SU-DHL-6 (cell line): ENCODE measurements at regions not wholly inside any gene's neighbourhood (a gene's known extent, or its start where the extent isn't known, plus 50 kb on each side); places are given as distances from the start of the nearest gene placed in this dataset.

Experiments
- H2AFZ ChIP-seq: fragments of 200-600 bp; sonication (generic); 2 replicates; pipeline ENCODE4 v1.6.1; 2014; ENCODE audit warnings: low read depth, mild to moderate bottlenecking, moderate library complexity, mixed read lengths, antibody characterized with exemption, low read length; ENCODE audit not compliant: severe bottlenecking
- H3F3A ChIP-seq: fragments of 200-600 bp; shearing (Covaris generic); 2 replicates; pipeline ENCODE4 v1.6.0; 2016; ENCODE audit warnings: antibody characterized with exemption, mild to moderate bottlenecking; ENCODE audit not compliant: insufficient read depth
- H3K27ac ChIP-seq: fragments of 200-600 bp; sonication (generic); 2 replicates; pipeline ENCODE4 v1.5.1; 2016; ENCODE audit warnings: low read depth, mild to moderate bottlenecking, low read length, moderate library complexity, mixed read lengths
- H3K27me3 ChIP-seq: fragments of 200-600 bp; sonication (generic), shearing (Covaris generic); 2 replicates; pipeline ENCODE4 v1.6.0; 2014; ENCODE audit warnings: mild to moderate bottlenecking, low read length
- H3K36me3 ChIP-seq: fragments of 200-600 bp; sonication (generic); 2 replicates; pipeline ENCODE4 v1.6.1; 2014; ENCODE audit warnings: mild to moderate bottlenecking, low read length, mixed read lengths
- H3K4me2 ChIP-seq: fragments of 300-600, 200-600 bp; shearing (Covaris generic), sonication (generic); 2 replicates; pipeline ENCODE4 v1.6.0; 2014; ENCODE audit warnings: low read length, low read depth, mild to moderate bottlenecking; ENCODE audit not compliant: poor library complexity, severe bottlenecking
- H3K4me3 ChIP-seq: fragments of 200-600 bp; sonication (generic); 2 replicates; pipeline ENCODE4 v1.5.1; 2014; ENCODE audit warnings: antibody characterized with exemption, low read length, mild to moderate bottlenecking, mixed read lengths; ENCODE audit not compliant: insufficient read depth, poor library complexity, severe bottlenecking
- H3K79me2 ChIP-seq: fragments of 200-600 bp; sonication (generic); 2 replicates; pipeline ENCODE4 v1.6.1; 2014; ENCODE audit warnings: mild to moderate bottlenecking, low read length, moderate library complexity; ENCODE audit not compliant: insufficient read depth
- H3K9ac ChIP-seq: fragments of 200-600 bp; sonication (generic); 2 replicates; pipeline ENCODE4 v1.7.0; 2014; ENCODE audit warnings: mild to moderate bottlenecking, low read length
- H3K9me2 ChIP-seq: fragments of 200-600 bp; sonication (generic); replicated peaks from 2 replicates; pipeline ENCODE4 v1.6.1; 2014; ENCODE audit warnings: low read length; ENCODE audit not compliant: insufficient read depth
- H3K9me3 ChIP-seq: fragments of 200-600 bp; sonication (generic); 2 replicates; pipeline ENCODE4 v1.6.1; 2014; ENCODE audit warnings: low read length, mixed read lengths; ENCODE audit not compliant: insufficient read depth
- H4K20me1 ChIP-seq: fragments of 200-600 bp; sonication (generic); 2 replicates; pipeline ENCODE4 v1.6.1; 2014; ENCODE audit warnings: low read depth, mild to moderate bottlenecking, antibody characterized with exemption, low read length, moderate library complexity, mixed read lengths
- EZH2phosphoT487 ChIP-seq: fragments of 200-600 bp; sonication (generic), shearing (Covaris generic); conservative IDR thresholded peaks from 2 replicates; pipeline ENCODE4 v1.6.1; 2018; ENCODE audit warnings: mild to moderate bottlenecking, antibody characterized with exemption, low read length, moderate library complexity, mixed read lengths
- TF ChIP-seq, protein P1 (sequence below): fragments of 200-600 bp; sonication (generic); IDR thresholded peaks from one replicate; pipeline ENCODE4 v1.5.1; 2017; ENCODE audit warnings: antibody characterized with exemption, mild to moderate bottlenecking, low read length, moderate library complexity; ENCODE audit not compliant: insufficient read depth, poor library complexity, severe bottlenecking

- no peak overlapping the region for H3K4me2 ChIP-seq
- no peak for TF ChIP-seq EZH2phosphoT487
- TF ChIP-seq, protein P1, sequence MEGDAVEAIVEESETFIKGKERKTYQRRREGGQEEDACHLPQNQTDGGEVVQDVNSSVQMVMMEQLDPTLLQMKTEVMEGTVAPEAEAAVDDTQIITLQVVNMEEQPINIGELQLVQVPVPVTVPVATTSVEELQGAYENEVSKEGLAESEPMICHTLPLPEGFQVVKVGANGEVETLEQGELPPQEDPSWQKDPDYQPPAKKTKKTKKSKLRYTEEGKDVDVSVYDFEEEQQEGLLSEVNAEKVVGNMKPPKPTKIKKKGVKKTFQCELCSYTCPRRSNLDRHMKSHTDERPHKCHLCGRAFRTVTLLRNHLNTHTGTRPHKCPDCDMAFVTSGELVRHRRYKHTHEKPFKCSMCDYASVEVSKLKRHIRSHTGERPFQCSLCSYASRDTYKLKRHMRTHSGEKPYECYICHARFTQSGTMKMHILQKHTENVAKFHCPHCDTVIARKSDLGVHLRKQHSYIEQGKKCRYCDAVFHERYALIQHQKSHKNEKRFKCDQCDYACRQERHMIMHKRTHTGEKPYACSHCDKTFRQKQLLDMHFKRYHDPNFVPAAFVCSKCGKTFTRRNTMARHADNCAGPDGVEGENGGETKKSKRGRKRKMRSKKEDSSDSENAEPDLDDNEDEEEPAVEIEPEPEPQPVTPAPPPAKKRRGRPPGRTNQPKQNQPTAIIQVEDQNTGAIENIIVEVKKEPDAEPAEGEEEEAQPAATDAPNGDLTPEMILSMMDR: no peak
- no peaks in the 10 kb centered on the region for H3K27me3 ChIP-seq
- no peaks in the 10 kb centered on the region for H3K79me2 ChIP-seq
- no peak overlapping the region for H3K27ac ChIP-seq
- no peak overlapping the region for H3K4me3 ChIP-seq
- H3K9ac ChIP-seq: no peak overlapping the region
- no peak overlapping the region for H2AFZ ChIP-seq
- no peaks in the 10 kb centered on the region for H3K36me3 ChIP-seq
- H3K9me2 ChIP-seq: no peaks in the 10 kb centered on the region
- H3F3A ChIP-seq: no peaks in the 10 kb centered on the region
- H3K9me3 ChIP-seq: no peaks in the 10 kb centered on the region
- no peaks in the 10 kb centered on the region for H4K20me1 ChIP-seq
These were observed 392.5 kb downstream of the TMEM167A start for GRCh38 chr5:82684659-82685058.

GRCh38 chr5:82684165-82684564, 393.0 kb downstream of the TMEM167A start:
- TF ChIP-seq EZH2phosphoT487: no peak
- TF ChIP-seq, protein P1: no peak
- H2AFZ ChIP-seq: no peak overlapping the region
- no peaks in the 10 kb centered on the region for H3K79me2 ChIP-seq
- no peaks in the 10 kb centered on the region for H3F3A ChIP-seq
- no peak overlapping the region for H3K4me3 ChIP-seq
- H3K36me3 ChIP-seq: no peaks in the 10 kb centered on the region
- H3K9ac ChIP-seq: no peak overlapping the region
- no peaks in the 10 kb centered on the region for H3K27me3 ChIP-seq
- no peaks in the 10 kb centered on the region for H3K9me2 ChIP-seq
- H4K20me1 ChIP-seq: no peaks in the 10 kb centered on the region
- H3K4me2 ChIP-seq: no peak overlapping the region
- no peak overlapping the region for H3K27ac ChIP-seq
- H3K9me3 ChIP-seq: no peaks in the 10 kb centered on the region

DNA sequence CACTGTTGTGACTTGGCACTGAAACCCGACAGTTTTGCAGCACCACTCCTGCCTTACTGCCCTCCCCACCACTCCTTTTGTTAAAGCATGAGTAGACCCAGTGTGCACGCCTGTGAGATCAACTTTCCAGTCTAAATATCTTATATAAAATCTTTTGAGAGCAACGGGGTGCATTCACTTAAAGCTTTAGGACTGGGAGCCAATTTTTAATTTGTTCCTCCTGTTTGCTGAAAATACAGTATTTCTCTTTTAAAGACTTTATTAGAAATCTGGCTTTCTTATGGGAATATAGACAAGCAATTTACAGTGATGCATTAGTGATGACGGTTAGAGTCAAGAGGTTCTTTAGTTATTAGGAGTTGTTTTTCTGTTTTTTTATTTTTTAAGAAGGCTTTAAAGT, 397.5 kb downstream of the TMEM167A start:
- TF ChIP-seq, protein P1: no peak
- TF ChIP-seq EZH2phosphoT487: no peak
- Histone ChIP-seq H3K9ac (no peak overlapping the region), H2AFZ (no peak overlapping the region), H3K9me3 (no peaks in the 10 kb centered on the region), H3F3A (no peaks in the 10 kb centered on the region), H3K27me3 (no peaks in the 10 kb centered on the region), H3K4me2 (no peak overlapping the region), H3K36me3 (no peaks in the 10 kb centered on the region), H3K4me3 (no peak overlapping the region), H3K79me2 (no peaks in the 10 kb centered on the region), H3K27ac (no peak overlapping the region), H4K20me1 (no peaks in the 10 kb centered on the region), H3K9me2 (no peaks in the 10 kb centered on the region)

DNA sequence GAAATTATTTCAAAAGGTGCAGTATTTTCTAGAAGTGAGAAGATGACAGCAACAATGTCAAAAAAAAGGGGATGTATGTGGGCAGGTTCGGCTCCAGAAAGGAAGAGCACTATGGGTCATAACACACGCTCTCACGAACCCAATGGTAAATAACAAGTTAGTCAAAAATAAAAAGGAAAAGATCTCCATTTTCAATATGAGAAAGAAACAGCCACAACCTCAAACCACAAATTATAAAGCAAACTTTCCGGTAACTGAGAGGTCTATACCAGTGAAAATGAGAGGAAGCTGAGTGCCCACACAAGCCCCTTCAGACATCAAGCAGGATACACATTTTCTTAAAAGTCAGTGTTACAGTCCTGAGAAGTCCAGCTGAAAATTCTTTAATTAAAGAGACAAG, 398.5 kb upstream of the RPS23 start:
- no peaks in the 10 kb centered on the region for H3K79me2 ChIP-seq
- H3K9me3 ChIP-seq: no peaks in the 10 kb centered on the region
- H4K20me1 ChIP-seq: no peaks in the 10 kb centered on the region
- H3F3A ChIP-seq: no peaks in the 10 kb centered on the region
- H3K4me3 ChIP-seq: no peak overlapping the region
- H3K9ac ChIP-seq: no peak overlapping the region
- H3K4me2 ChIP-seq: no peak overlapping the region
- H3K27me3 ChIP-seq: no peaks in the 10 kb centered on the region
- no peaks in the 10 kb centered on the region for H3K36me3 ChIP-seq
- H3K27ac ChIP-seq: no peak overlapping the region
- no peak overlapping the region for H2AFZ ChIP-seq
- TF ChIP-seq EZH2phosphoT487: no peak
- TF ChIP-seq, protein P1: no peak
- H3K9me2 ChIP-seq: no peaks in the 10 kb centered on the region
